Naive B cell (primary cell): ENCODE measurements at regions not wholly inside any gene's neighbourhood (a gene's known extent, or its start where the extent isn't known, plus 50 kb on each side); places are given as distances from the start of the nearest gene placed in this dataset.
"Not testable (repeated sequence)": the region's sequence is repeated elsewhere in the genome, so short reads cannot be mapped to it uniquely, and the experiment has no call there.

ENCODE experiments used
- ATAC-seq, 2 donors: fragments of 150-1000 bp; cut with Tn5 transposase; 2 replicates each; pipeline ENCODE4 v1.10.0; 2021; ENCODE audit warnings: low read depth in 2 of 2, mild to moderate bottlenecking in 2 of 2, moderate library complexity in 2 of 2
- DNase-seq: peaks from one replicate; pipeline ENCODE4 v3.0.0; 2022
- H3K27ac Mint-ChIP-seq, 6 donors: one replicate each; pipeline ENCODE4 v1.8.0; 2020 to 2022; ENCODE audit warnings: mild to moderate bottlenecking in 6 of 6, mixed read lengths in 6 of 6, moderate library complexity in 5 of 6, inconsistent platforms in 2 of 6
- H3K27me3 Mint-ChIP-seq, 3 donors: one replicate each; pipeline ENCODE4 v1.8.0; 2021 to 2022; ENCODE audit warnings: mixed read lengths in 3 of 3, mild to moderate bottlenecking in 1 of 3
- H3K36me3 Mint-ChIP-seq, 2 donors: one replicate each; pipeline ENCODE4 v1.8.0; 2020 to 2022; ENCODE audit warnings: mixed read lengths in 2 of 2, inconsistent platforms in 1 of 2, mild to moderate bottlenecking in 1 of 2
- H3K4me1 Mint-ChIP-seq, 3 donors: one replicate each; pipeline ENCODE4 v1.8.0; 2020 to 2022; ENCODE audit warnings: mixed read lengths in 3 of 3, inconsistent platforms in 1 of 3, mild to moderate bottlenecking in 1 of 3, moderate library complexity in 1 of 3
- H3K4me3 Mint-ChIP-seq, 8 donors: one replicate each; pipeline ENCODE4 v1.8.0; 2020 to 2022; ENCODE audit warnings: mild to moderate bottlenecking in 8 of 8, mixed read lengths in 8 of 8, moderate library complexity in 8 of 8, inconsistent platforms in 2 of 8
- H3K9me3 Mint-ChIP-seq, 7 donors: one replicate each; pipeline ENCODE4 v1.8.0; 2020 to 2022; ENCODE audit warnings: mixed read lengths in 7 of 7, mild to moderate bottlenecking in 5 of 7, inconsistent platforms in 2 of 7, moderate library complexity in 1 of 7

DNA sequence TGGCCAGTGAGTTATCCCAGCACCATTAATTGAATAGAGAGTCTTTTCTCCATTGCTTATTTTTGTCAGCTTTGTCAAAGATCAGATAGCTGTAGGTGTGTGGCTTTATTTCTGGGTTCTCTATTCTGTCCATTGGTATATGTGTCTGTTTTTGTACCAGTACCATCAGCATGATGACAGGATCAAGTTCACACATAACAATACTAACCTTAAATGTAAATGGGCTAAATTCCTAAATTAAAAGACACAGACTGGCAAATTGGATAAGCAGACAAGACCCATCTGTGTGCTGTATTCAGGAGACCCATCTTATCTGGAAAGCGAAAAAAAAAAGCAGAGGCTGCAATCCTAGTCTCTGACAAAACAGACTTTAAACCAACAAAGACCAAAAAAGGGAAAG lies 154.8 kb downstream of the ABHD5 start:
- H3K36me3 Mint-ChIP-seq = peaks cover 0 to 16% of the 10 kb centered on the region in 2 donors
- peaks cover 15 to 48% (median 33%) of the 10 kb centered on the region in 3 donors for H3K27me3 Mint-ChIP-seq
- ATAC-seq, DNase-seq, H3K4me3 Mint-ChIP-seq, H3K4me1 Mint-ChIP-seq, H3K27ac Mint-ChIP-seq: not testable (repeated sequence)
- H3K9me3 Mint-ChIP-seq = peaks cover 11 to 59% (median 40%) of the 10 kb centered on the region in 7 donors

DNA sequence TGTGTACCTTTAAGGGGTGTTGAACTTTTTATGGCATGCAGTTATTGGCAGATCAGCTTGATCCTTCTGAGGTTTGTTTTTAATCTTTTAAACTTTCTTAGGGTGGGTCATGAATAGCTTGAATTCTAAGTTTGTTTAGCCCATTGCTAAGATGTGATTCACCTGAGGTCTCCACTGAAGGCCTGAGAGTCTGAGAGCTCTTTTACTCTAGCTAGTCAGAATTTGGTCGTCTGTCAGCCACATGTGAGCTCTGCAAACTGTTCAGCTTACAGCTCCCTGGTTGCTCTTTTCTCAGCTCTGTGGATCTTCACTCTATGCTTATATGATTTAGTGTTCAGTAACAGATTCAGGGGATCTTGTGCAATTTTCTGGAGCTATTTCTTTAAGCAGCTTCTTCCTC lies 161.3 kb downstream of the ABHD5 start:
- Mint-ChIP-seq H3K27ac (no peak overlapping the region), H3K27me3 (peaks cover 27 to 57% (median 56%) of the 10 kb centered on the region in 3 donors), H3K4me1 (peaks cover 0 to 7% (median 6%) of the 10 kb centered on the region in 3 donors)

DNA sequence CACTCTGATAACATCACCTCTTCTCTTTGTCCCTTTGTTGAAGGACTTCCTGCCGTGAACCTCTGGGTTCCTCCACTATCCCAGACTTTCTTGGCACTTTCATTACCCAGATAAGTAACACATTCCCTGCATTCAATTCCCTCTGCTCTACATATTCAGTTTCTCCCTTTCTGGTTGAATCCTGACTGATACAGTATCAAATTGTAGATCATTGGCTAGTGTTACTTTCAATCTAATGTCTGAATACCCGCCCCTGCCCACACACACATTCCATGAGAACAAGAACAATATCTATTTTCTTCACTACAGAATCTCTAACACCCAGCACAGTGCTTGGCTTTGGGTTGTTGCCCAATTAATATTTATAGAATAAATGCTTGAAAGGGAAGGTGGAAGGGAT lies 163.5 kb downstream of the ABHD5 start:
- Mint-ChIP-seq H3K4me1 (peaks cover 0 to 7% (median 6%) of the 10 kb centered on the region in 3 donors), H3K36me3 (peaks cover 0 to 3% of the 10 kb centered on the region in 2 donors), H3K4me3 (no peak overlapping the region), H3K9me3 (peaks cover 1 to 11% (median 4%) of the 10 kb centered on the region in 7 donors), H3K27ac (peak overlapping the region in 1 of 6 donors; percentile 54), H3K27me3 (peaks cover 48 to 78% (median 71%) of the 10 kb centered on the region in 3 donors)
- DNase-seq (no peak), ATAC-seq (no peak)

More for the DNA sequence above, 161.3 kb downstream of the ABHD5 start:
- H3K36me3 Mint-ChIP-seq = peaks cover 0 to 3% of the 10 kb centered on the region in 2 donors
- H3K4me3 Mint-ChIP-seq = no peak overlapping the region
- H3K9me3 Mint-ChIP-seq = peaks cover 4 to 32% (median 22%) of the 10 kb centered on the region in 7 donors
- DNase-seq = no peak
- ATAC-seq = no peak

DNA sequence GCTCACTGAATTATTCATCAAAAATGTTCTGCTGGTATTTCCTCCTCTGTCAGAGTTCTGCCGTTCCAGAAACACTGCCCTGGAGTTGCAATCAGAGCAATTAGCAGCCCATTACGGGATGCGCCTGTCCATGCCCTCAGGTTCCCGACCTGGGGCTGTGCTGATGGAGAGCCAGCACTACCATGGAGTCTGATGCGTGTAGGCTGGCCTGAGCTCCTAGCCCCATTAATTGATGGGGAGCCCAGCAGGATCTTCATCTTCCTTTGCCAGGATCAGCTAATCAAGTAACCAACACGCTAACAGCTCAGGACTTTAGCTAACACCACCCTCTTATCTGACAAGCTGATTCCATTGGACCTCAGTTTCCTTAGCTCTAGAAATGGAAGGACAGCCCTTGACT lies 164.2 kb downstream of the ABHD5 start:
- peaks cover 0 to 3% of the 10 kb centered on the region in 2 donors for H3K36me3 Mint-ChIP-seq
- ATAC-seq (no peak), DNase-seq (no peak)
- peaks cover 0 to 7% (median 4%) of the 10 kb centered on the region in 7 donors for H3K9me3 Mint-ChIP-seq
- no peak overlapping the region for H3K4me3 Mint-ChIP-seq
- no peak overlapping the region for H3K27ac Mint-ChIP-seq
- H3K27me3 Mint-ChIP-seq = peaks cover 48 to 83% (median 71%) of the 10 kb centered on the region in 3 donors
- peaks cover 0 to 7% (median 6%) of the 10 kb centered on the region in 3 donors for H3K4me1 Mint-ChIP-seq

DNA sequence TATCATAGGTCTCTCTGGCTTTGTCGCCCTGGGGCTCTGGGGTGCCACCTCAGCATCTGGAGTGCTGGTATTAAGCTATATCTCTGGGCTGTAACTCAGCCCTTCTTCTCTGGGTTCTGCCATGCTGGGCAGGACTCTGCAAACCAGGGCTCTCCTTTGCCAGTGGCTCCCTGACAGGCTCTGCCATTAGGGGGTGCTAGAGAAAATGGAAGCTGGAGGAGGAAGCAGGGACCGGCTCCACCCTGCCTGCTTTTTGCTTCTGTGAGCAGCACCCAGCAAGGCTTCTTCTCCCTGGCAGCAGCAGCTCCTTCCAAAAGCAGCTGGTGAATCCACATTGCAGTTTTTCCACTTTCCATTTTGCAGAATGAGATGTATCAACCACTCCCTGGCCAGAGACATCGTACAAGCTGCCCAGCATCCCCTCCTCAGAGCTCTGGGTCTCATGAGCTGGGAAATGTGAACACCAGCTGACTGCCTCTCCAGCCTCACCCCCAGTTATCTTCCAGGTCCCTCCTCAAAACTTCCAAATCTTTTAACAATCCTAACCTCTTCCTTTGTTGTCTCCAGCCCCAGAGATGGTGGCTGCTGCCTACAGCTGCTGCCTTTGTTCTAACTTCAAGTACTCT lies 165.0 kb downstream of the ABHD5 start:
- DNase-seq (peak; percentile 6), ATAC-seq (peak in 1 of 2 donors; percentile 51)
- peaks cover 0 to 3% of the 10 kb centered on the region in 2 donors for H3K36me3 Mint-ChIP-seq
- peaks cover 51 to 87% (median 71%) of the 10 kb centered on the region in 3 donors for H3K27me3 Mint-ChIP-seq
- H3K27ac Mint-ChIP-seq = no peak overlapping the region
- H3K4me3 Mint-ChIP-seq = no peak overlapping the region
- peaks cover 0 to 4% (median 0%) of the 10 kb centered on the region in 7 donors for H3K9me3 Mint-ChIP-seq
- H3K4me1 Mint-ChIP-seq = peaks cover 0 to 7% (median 6%) of the 10 kb centered on the region in 3 donors

DNA sequence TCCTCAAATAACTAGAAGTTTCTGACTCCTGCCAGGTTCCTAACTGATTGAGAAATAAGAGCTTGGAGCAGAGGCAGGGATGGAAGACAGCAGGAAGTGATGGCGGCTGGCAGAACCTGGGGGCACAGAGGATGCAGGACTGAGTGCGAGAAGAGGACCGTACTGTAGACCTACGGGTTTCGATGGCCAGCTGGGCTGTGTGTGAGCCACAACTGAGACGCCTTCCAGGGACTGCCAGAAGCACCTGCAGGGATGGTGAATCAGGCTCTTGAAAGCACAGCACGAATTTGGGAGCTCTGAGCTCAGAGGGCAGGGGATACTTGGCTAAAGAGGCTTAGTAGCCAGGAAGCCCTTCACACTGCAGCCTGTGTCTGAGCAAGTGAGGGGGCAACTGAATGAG lies 165.6 kb downstream of the ABHD5 start:
- DNase-seq = no peak
- H3K27ac Mint-ChIP-seq = no peak overlapping the region
- H3K4me1 Mint-ChIP-seq = peaks cover 0 to 7% (median 6%) of the 10 kb centered on the region in 3 donors
- peak overlapping the region in 1 of 8 donors; percentile 48 for H3K4me3 Mint-ChIP-seq
- ATAC-seq = no peak
- H3K36me3 Mint-ChIP-seq = peaks cover 0 to 3% of the 10 kb centered on the region in 2 donors
- H3K9me3 Mint-ChIP-seq = peaks cover 0 to 4% (median 0%) of the 10 kb centered on the region in 7 donors
- H3K27me3 Mint-ChIP-seq = peaks cover 54 to 91% (median 69%) of the 10 kb centered on the region in 3 donors

DNA sequence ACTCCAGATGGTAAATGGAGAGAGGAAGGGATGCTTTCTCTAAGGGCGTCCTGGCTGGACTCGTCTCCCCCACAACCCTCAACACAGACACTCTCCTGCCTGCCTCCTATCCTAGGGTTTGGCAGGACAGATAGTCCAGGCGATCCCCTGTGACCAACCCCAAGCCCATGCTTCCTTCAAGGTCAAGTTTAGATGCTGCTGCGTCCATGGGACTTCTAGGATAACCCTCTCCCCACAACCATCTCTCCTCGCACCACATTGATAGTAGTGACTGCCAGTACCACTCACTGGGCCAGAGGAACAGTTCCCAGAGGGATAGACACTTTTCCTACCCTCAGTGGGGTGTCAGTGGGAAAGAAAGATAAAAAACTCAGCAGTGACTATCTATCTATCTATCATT lies 166.0 kb downstream of the ABHD5 start:
- peaks cover 0 to 3% of the 10 kb centered on the region in 2 donors for H3K36me3 Mint-ChIP-seq
- H3K9me3 Mint-ChIP-seq = peaks cover 0 to 2% (median 0%) of the 10 kb centered on the region in 7 donors

DNA sequence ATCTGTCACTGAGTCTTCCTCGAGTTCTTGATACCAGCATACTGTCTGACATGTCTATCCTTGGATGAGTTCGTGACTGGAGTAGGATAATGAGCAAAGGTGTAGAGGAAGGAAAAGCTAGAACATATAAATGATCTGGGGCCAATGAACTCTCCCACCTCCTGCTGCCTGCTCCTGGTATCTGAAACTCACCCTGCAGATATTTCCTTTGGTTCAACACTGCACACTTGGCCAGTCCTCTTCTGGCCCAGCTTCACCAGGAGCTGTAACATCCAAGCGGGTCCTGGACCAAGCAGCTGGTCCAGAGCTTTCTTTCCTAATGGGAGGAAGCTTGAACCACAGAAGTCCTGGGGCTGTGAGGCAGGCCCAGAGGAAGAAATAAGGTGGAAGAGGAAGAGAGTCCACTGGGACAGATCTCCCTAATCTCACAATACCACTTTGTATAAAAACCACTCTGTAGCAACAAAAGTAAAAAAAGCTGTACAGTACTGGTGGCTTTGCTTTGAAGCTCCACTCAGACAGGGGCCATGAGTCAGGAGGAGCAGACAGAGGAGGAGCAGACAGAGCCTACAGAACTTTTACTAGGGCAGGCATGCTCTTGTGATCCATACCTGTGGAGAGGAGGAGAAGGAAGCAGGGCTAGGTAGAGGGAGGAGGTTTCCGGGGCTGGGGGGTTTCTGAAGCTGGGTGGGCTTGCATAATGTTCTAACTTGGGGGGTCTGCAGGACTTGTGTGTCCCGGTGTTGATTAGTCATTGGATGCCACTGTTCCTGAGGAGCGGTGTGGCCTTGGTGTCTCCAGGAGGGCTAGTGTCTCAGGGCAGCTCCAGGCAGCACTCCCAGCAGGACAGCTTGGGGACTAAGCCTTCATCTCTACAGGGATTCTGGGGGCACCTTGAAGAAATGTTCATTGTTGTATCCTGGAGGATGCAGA lies 166.9 kb downstream of the ABHD5 start:
- Mint-ChIP-seq H3K9me3 (no peaks in the 10 kb centered on the region), H3K4me3 (no peak overlapping the region), H3K27me3 (peaks cover 54 to 91% (median 56%) of the 10 kb centered on the region in 3 donors), H3K36me3 (peaks cover 0 to 3% of the 10 kb centered on the region in 2 donors), H3K4me1 (peaks cover 0 to 7% (median 6%) of the 10 kb centered on the region in 3 donors), H3K27ac (no peak overlapping the region)
- ATAC-seq (no peak), DNase-seq (no peak)

More for the DNA sequence above, 166.0 kb downstream of the ABHD5 start:
- no peak for DNase-seq
- Mint-ChIP-seq H3K27me3 (peaks cover 54 to 91% (median 64%) of the 10 kb centered on the region in 3 donors), H3K27ac (no peak overlapping the region), H3K4me3 (no peak overlapping the region), H3K4me1 (peaks cover 0 to 7% (median 6%) of the 10 kb centered on the region in 3 donors)
- ATAC-seq = no peak

DNA sequence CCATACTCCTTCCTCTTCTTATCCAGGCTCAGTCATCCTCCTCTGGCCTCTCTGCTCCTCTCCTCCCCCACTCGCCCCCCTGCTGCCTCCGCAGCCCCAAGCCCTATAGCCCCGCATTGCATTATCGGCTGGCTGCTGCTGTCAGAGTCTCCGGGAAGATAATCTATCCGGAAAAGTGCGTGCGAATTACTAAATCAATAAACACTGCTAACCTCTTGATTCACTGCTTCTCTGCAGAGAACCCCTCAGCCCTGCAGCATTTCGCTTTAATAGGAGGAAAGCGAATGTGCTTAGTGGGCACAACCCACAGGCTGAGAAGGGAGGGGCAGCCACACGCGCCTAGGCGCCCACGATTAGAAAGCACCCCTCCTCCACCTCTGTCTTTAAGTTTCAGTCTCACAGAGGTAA lies 167.6 kb downstream of the ABHD5 start:
- Mint-ChIP-seq H3K36me3 (peaks cover 0 to 3% of the 10 kb centered on the region in 2 donors), H3K4me3 (no peak overlapping the region), H3K4me1 (peaks cover 0 to 7% (median 6%) of the 10 kb centered on the region in 3 donors), H3K27me3 (peaks cover 54 to 93% (median 56%) of the 10 kb centered on the region in 3 donors), H3K27ac (no peak overlapping the region), H3K9me3 (no peaks in the 10 kb centered on the region)
- no peak for ATAC-seq
- no peak for DNase-seq

DNA sequence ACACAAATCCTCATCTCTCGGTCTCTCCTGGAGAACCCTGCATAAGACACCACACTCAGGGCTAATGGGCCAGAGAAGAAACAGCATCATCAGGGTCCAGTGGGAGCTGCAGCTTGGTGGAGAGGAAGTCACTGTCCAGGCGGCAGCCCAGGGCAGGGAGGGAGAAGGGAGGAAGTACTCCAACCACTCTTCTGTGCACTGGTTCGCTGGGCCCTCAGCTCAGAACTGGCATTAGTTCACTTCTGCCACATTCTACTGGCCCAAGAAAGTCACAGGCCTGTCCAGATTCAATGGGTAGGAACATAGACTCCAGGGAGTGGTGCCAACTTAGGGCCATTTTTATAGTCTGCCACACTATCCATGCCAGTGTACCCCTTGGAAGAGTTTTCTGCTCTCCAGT lies 169.0 kb downstream of the ABHD5 start:
- peaks cover 0 to 7% (median 6%) of the 10 kb centered on the region in 3 donors for H3K4me1 Mint-ChIP-seq
- H3K27ac Mint-ChIP-seq = no peak overlapping the region
- no peak for ATAC-seq
- H3K9me3 Mint-ChIP-seq = no peaks in the 10 kb centered on the region
- H3K36me3 Mint-ChIP-seq = no peaks in the 10 kb centered on the region
- no peak overlapping the region for H3K4me3 Mint-ChIP-seq
- peaks cover 46 to 89% (median 53%) of the 10 kb centered on the region in 3 donors for H3K27me3 Mint-ChIP-seq
- no peak for DNase-seq

DNA sequence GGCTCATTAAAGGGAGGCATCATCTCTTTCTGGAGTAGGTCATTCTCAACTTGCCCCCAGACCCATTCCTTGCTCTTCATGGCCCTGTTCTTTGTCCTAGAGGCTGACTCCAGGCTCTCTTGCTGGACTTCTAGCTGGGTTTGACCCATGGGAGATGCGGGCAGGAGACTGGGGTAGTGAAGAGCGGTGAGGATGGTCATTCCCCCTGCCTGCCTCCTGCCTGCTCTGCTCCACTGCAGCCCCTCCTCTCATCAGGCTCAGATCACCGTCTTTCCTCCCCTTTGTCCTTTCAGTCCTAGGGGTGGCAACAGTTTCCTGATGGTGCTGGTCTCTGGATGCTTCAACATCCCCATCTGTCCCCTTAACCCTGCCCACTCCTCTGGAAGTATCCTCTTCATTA lies 170.9 kb downstream of the ABHD5 start:
- no peaks in the 10 kb centered on the region for H3K4me1 Mint-ChIP-seq
- no peak for ATAC-seq
- no peaks in the 10 kb centered on the region for H3K36me3 Mint-ChIP-seq
- no peak overlapping the region for H3K4me3 Mint-ChIP-seq
- no peak for DNase-seq
- no peaks in the 10 kb centered on the region for H3K9me3 Mint-ChIP-seq
- peaks cover 33 to 77% (median 41%) of the 10 kb centered on the region in 3 donors for H3K27me3 Mint-ChIP-seq
- H3K27ac Mint-ChIP-seq = peak overlapping the region in 1 of 6 donors; percentile 60

DNA sequence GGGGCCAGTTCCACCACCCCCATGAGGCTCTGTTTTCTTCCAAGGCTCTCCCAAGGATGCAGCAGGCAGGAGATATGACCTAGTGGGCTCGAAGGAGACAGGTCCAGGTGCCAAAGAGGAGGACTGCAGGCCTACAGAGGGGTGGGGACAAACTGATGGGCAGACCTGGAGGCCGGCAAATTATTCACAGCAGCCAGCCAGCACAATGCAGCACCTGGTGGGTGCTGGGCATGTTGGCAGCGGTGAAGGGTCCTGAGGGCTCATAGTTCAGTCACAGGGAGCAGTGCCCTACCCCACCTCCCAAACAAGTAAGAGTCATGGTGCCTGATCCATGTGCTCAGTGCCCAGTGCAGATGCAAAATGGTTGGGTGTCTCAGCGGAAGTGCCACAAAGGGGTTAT lies 171.7 kb downstream of the ABHD5 start:
- peaks cover 24 to 68% (median 32%) of the 10 kb centered on the region in 3 donors for H3K27me3 Mint-ChIP-seq
- H3K4me3 Mint-ChIP-seq = no peak overlapping the region
- ATAC-seq (no peak), DNase-seq (no peak)
- no peaks in the 10 kb centered on the region for H3K36me3 Mint-ChIP-seq
- H3K4me1 Mint-ChIP-seq = no peaks in the 10 kb centered on the region
- peak overlapping the region in 2 of 6 donors; percentile 26 to 30 for H3K27ac Mint-ChIP-seq
- no peaks in the 10 kb centered on the region for H3K9me3 Mint-ChIP-seq

DNA sequence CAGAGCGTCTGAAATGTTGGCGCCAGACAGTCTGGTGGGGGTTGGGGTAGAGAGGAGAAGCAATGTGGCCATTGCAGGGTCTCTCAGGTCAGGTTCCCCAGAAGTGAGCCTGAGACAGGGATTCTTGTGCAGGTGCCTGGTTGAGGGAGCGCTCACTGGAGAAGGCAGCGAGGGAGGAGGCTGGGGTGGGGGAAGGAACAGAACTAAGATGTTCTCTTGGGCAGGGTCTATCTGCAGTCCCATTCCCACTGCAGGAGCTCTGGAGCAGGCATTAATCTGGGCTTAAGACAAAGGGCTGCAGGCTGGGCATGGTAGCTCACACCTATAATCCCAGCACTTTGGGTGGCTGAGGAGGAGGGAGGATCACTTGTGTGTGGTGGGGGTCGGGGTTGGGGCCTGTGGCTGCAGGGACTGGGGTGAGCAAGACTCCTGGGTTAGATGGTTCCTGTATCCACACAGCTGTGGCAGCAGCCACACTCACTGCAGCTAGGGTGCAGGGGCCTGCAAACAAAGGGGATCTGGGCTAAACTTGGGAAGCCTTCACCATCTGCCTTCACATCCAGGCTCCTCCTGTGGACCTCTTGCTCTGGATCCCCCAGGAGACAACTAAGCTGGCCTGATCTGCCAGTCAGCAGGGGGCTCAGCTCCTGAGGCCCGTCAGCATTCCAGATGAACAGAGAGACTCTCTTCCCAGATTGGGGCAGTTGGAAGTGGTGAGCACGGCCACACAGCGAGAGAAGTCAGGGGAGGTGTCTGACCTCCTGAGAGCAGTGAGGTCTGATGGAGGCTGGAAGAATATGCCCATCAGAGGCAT lies 172.5 kb downstream of the ABHD5 start:
- Mint-ChIP-seq H3K4me1 (no peaks in the 10 kb centered on the region), H3K4me3 (no peak overlapping the region), H3K36me3 (no peaks in the 10 kb centered on the region), H3K27me3 (peaks cover 18 to 63% (median 25%) of the 10 kb centered on the region in 3 donors), H3K9me3 (no peaks in the 10 kb centered on the region), H3K27ac (no peak overlapping the region)
- DNase-seq (no peak), ATAC-seq (no peak)
